NB4 (cell line): ENCODE measurements at regions not wholly inside any gene's neighbourhood (a gene's known extent, or its start where the extent isn't known, plus 50 kb on each side); places are given as distances from the start of the nearest gene placed in this dataset.

Experiments
- MYC ChIP-seq: IDR thresholded peaks from 2 replicates; pipeline ENCODE4 v1.6.1; 2011; ENCODE audit warnings: low read depth, low read length
- TF ChIP-seq, protein P1 (sequence below): IDR thresholded peaks from one replicate; pipeline ENCODE4 v1.5.1; 2012; ENCODE audit warnings: low read depth, low read length

DNA sequence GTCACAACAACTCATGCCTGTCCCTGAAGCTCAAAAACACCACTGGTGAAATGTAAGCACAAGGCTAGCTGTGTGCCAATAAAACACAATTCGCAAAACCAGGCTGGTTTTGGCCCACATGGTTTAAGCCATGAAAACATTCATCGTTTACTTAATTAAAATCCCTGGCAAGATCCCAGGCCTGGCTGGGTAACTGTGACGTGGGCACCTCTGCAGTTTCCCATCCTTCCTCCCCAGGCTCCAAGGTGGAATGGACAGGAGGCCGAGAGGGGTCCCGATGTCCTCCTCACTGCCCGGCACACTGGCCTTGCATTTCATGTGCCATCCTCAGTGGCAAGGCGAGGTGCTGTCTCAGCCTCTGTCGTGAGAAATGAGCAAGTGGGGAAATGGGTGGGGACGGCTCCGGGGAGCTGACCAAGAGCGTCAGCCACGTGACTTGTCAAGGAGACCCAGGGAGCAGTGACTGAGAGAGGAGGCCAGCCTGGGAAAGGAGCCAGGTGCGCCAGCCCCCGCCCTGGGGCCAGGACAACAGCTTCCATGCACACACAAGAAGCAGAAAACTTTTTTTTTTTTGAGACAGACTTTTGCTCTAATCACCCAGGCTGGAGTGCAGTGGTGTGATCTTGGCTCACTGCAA is 153.1 kb upstream of the RAB4A start:
- TF ChIP-seq MYC = no peak
- TF ChIP-seq, protein P1, sequence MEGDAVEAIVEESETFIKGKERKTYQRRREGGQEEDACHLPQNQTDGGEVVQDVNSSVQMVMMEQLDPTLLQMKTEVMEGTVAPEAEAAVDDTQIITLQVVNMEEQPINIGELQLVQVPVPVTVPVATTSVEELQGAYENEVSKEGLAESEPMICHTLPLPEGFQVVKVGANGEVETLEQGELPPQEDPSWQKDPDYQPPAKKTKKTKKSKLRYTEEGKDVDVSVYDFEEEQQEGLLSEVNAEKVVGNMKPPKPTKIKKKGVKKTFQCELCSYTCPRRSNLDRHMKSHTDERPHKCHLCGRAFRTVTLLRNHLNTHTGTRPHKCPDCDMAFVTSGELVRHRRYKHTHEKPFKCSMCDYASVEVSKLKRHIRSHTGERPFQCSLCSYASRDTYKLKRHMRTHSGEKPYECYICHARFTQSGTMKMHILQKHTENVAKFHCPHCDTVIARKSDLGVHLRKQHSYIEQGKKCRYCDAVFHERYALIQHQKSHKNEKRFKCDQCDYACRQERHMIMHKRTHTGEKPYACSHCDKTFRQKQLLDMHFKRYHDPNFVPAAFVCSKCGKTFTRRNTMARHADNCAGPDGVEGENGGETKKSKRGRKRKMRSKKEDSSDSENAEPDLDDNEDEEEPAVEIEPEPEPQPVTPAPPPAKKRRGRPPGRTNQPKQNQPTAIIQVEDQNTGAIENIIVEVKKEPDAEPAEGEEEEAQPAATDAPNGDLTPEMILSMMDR = no peak
